HepG2 (cell line): ENCODE measurements at regions not wholly inside any gene's neighbourhood (a gene's known extent, or its start where the extent isn't known, plus 50 kb on each side); places are given as distances from the start of the nearest gene placed in this dataset.

ENCODE experiments used
- CTCF ChIP-seq: sonication (generic); formaldehyde crosslinking; IDR thresholded peaks from 2 replicates; pipeline ENCODE4 v1.5.0; 2020; ENCODE audit warnings: mild to moderate bottlenecking, missing genetic modification reagents, moderate library complexity
- EP300 ChIP-seq, 3 experiments: sonication (generic) in 1 of 3; formaldehyde crosslinking in 1 of 3; IDR thresholded peaks; 2 replicates each; pipeline versions ENCODE4 v1.5.1 to v1.6.1; 2011 to 2020; ENCODE audit warnings: low read depth in 2 of 3, low read length in 2 of 3, borderline replicate concordance in 1 of 3, improper control_type of control experiment in 1 of 3, mild to moderate bottlenecking in 1 of 3, missing genetic modification reagents in 1 of 3, moderate library complexity in 1 of 3
- HDAC6 ChIP-seq: fragments of 200-600 bp; sonication (generic); IDR thresholded peaks from 2 replicates; pipeline ENCODE4 v1.7.0; 2017; ENCODE audit warnings: mild to moderate bottlenecking, antibody characterized with exemption, low read length, low read depth
- KDM5B ChIP-seq: sonication (generic); formaldehyde crosslinking; IDR thresholded peaks from 2 replicates; pipeline ENCODE4 v1.4.0; 2020; ENCODE audit warnings: missing genetic modification reagents, mild to moderate bottlenecking, borderline replicate concordance
- MXD1 ChIP-seq: sonication (generic); formaldehyde crosslinking; IDR thresholded peaks from 2 replicates; pipeline ENCODE4 v1.4.0; 2020; ENCODE audit warnings: mild to moderate bottlenecking, missing genetic modification reagents
- NR3C1 ChIP-seq: sonication (generic); formaldehyde crosslinking; IDR thresholded peaks from 2 replicates; pipeline ENCODE4 v1.4.0; 2020; ENCODE audit warnings: missing genetic modification reagents
- POLR2A ChIP-seq, 2 experiments: IDR thresholded peaks; 2 replicates each; pipeline ENCODE4 v1.6.1; 2011; ENCODE audit warnings: low read depth in 2 of 2, low read length in 2 of 2, mild to moderate bottlenecking in 1 of 2, moderate library complexity in 1 of 2; ENCODE audit not compliant: insufficient read depth in 1 of 2
- SIN3A ChIP-seq: IDR thresholded peaks from 2 replicates; pipeline ENCODE4 v1.6.1; 2011; ENCODE audit warnings: low read depth, mild to moderate bottlenecking, control low read depth, low read length, borderline replicate concordance
- ZEB1 ChIP-seq: IDR thresholded peaks from 2 replicates; pipeline ENCODE4 v1.6.1; 2012; ENCODE audit warnings: mild to moderate bottlenecking, low read depth, inconsistent platforms; ENCODE audit not compliant: insufficient replicate concordance
- ZNF260 ChIP-seq: sonication (generic); formaldehyde crosslinking; IDR thresholded peaks from 2 replicates; pipeline ENCODE4 v1.4.0; 2020; ENCODE audit warnings: missing genetic modification reagents, low read depth, mild to moderate bottlenecking, borderline replicate concordance
- TF ChIP-seq, protein P1 (sequence below): sonication (generic); formaldehyde crosslinking; conservative IDR thresholded peaks from 2 replicates; pipeline ENCODE4 v1.4.0; 2020; ENCODE audit warnings: mild to moderate bottlenecking, missing genetic modification reagents, moderate library complexity

- TF ChIP-seq SIN3A: no peak
- TF ChIP-seq ZNF260: no peak
- TF ChIP-seq, protein P1, sequence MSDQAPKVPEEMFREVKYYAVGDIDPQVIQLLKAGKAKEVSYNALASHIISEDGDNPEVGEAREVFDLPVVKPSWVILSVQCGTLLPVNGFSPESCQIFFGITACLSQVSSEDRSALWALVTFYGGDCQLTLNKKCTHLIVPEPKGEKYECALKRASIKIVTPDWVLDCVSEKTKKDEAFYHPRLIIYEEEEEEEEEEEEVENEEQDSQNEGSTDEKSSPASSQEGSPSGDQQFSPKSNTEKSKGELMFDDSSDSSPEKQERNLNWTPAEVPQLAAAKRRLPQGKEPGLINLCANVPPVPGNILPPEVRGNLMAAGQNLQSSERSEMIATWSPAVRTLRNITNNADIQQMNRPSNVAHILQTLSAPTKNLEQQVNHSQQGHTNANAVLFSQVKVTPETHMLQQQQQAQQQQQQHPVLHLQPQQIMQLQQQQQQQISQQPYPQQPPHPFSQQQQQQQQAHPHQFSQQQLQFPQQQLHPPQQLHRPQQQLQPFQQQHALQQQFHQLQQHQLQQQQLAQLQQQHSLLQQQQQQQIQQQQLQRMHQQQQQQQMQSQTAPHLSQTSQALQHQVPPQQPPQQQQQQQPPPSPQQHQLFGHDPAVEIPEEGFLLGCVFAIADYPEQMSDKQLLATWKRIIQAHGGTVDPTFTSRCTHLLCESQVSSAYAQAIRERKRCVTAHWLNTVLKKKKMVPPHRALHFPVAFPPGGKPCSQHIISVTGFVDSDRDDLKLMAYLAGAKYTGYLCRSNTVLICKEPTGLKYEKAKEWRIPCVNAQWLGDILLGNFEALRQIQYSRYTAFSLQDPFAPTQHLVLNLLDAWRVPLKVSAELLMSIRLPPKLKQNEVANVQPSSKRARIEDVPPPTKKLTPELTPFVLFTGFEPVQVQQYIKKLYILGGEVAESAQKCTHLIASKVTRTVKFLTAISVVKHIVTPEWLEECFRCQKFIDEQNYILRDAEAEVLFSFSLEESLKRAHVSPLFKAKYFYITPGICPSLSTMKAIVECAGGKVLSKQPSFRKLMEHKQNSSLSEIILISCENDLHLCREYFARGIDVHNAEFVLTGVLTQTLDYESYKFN (CRISPR knock-in tag): no peak
- no peak for TF ChIP-seq KDM5B (CRISPR knock-in tag)
- no peak for TF ChIP-seq MXD1 (CRISPR knock-in tag)
- TF ChIP-seq NR3C1 (CRISPR knock-in tag): no peak
- no peak for TF ChIP-seq HDAC6
- TF ChIP-seq POLR2A (IDR thresholded peaks at IDR 0.05; ENCODE audit: insufficient read depth in 1 of 2, low read depth in 2 of 2, low read length in 2 of 2): no peak
- no peak for TF ChIP-seq EP300 (IDR thresholded peaks at IDR 0.05; ENCODE audit: low read depth in 2 of 2, low read length in 2 of 2)
- TF ChIP-seq EP300 (CRISPR knock-in tag; IDR thresholded peaks at IDR 0.05; ENCODE audit: borderline replicate concordance): no peak
- TF ChIP-seq CTCF (CRISPR knock-in tag): no peak
- no peak for TF ChIP-seq ZEB1
Observed at GRCh38 chr14:71524320-71524982, 407.8 kb upstream of the RGS6 start.
